ENCODE measurements at regions not wholly inside any gene's neighbourhood (a gene's known extent, or its start where the extent isn't known, plus 50 kb on each side); places are given as distances from the start of the nearest gene placed in this dataset.

DNA sequence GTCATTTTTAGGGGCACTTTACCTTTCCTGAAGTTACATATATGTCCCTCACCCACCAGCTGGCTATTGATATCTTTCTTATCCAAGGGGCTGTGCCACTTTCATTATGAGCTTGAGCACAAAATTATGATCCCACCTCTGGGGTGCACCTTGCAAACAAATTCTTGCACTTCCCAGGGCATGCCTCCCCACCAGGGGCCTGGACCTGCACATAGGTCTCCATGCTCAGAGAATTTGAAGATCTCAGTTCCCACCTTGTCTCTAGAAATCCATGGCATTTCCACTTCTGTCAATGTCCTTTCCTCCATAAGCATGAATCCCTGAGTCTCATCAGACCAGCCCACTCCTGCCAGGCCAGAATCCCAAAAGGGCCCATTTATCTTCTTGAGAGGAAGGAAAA lies 449.1 kb upstream of the REG3G start:
- no peak overlapping the region for H3K14ac ChIP-seq (ENCODE audit: insufficient read depth, low read length)
- no peak overlapping the region for H4K5ac ChIP-seq (ENCODE audit: insufficient read length, low read depth, low read length)
- Mint-ChIP-seq H3K27ac (no peak overlapping the region), H3K36me3 (ENCODE audit: insufficient read depth in 1 of 3, low read depth in 3 of 3) (no peaks in the 10 kb centered on the region), H3K9me3 (no peaks in the 10 kb centered on the region), H3K4me1 (peaks cover 5% of the 10 kb centered on the region in 2 experiments), H3K4me3 (no peak overlapping the region), H3K27me3 (ENCODE audit: low read depth) (no peaks in the 10 kb centered on the region)
- no peak overlapping the region for H3K4ac ChIP-seq (ENCODE audit: low read depth, low read length)
- H3K23ac ChIP-seq (ENCODE audit: insufficient read length, low read depth, low read length) = no peak overlapping the region
- H4K20me1 ChIP-seq (ENCODE audit: control insufficient read depth, insufficient read depth, insufficient read length) = no peaks in the 10 kb centered on the region
- no peak overlapping the region for H3K18ac ChIP-seq (ENCODE audit: insufficient read length, low read depth, low read length)
- no peaks in the 10 kb centered on the region for H3K27me3 ChIP-seq (ENCODE audit: insufficient read depth, low read length)
- H3K79me2 ChIP-seq (ENCODE audit: insufficient read depth, low read length) = no peaks in the 10 kb centered on the region
- no peak overlapping the region for H4K8ac ChIP-seq (replicated peaks; ENCODE audit: insufficient read length, low read depth, low read length)
- H2BK120ac ChIP-seq (ENCODE audit: low read depth, low read length, poor library complexity, severe bottlenecking) = no peak overlapping the region
- no peaks in the 10 kb centered on the region for H3K23me2 ChIP-seq (ENCODE audit: insufficient read length, low read depth, low read length, poor library complexity, severe bottlenecking)
- no peak overlapping the region for H2AFZ ChIP-seq (ENCODE audit: low read length)
- H3T11ph ChIP-seq (ENCODE audit: low read length) = no peak overlapping the region
- DNase-seq = no peak
- H3K4me1 ChIP-seq (ENCODE audit: insufficient read depth, low read length) = no peaks in the 10 kb centered on the region; the same call in 1 of the 2 replicates
- no peak overlapping the region for H3K56ac ChIP-seq (ENCODE audit: insufficient read length, low read depth, low read length)
- H4K91ac ChIP-seq (ENCODE audit: insufficient read length, low read depth, low read length) = no peak overlapping the region
- no peak overlapping the region for H2BK15ac ChIP-seq (ENCODE audit: low read depth, low read length)
- H3K9me3 ChIP-seq (ENCODE audit: control insufficient read depth, low read depth, low read length) = no peaks in the 10 kb centered on the region
- no peak overlapping the region for H3K4me2 ChIP-seq (ENCODE audit: insufficient read depth, insufficient read length, low read length)
- no peak overlapping the region for H3K9ac ChIP-seq (ENCODE audit: extremely low read depth, insufficient read length, low read length)
- H3K27ac ChIP-seq (ENCODE audit: insufficient read length, low read depth, low read length) = no peak overlapping the region
- no peak overlapping the region for H2BK5ac ChIP-seq (ENCODE audit: insufficient read length, low read length)
- no peaks in the 10 kb centered on the region for H3K79me1 ChIP-seq (ENCODE audit: insufficient read depth, low read depth, low read length, poor library complexity, severe bottlenecking)
- no peak overlapping the region for H2BK20ac ChIP-seq (ENCODE audit: low read depth, low read length, poor library complexity, severe bottlenecking)
- no peak overlapping the region for H2BK12ac ChIP-seq (ENCODE audit: insufficient read length, low read depth, low read length)
- TF ChIP-seq, protein P1, sequence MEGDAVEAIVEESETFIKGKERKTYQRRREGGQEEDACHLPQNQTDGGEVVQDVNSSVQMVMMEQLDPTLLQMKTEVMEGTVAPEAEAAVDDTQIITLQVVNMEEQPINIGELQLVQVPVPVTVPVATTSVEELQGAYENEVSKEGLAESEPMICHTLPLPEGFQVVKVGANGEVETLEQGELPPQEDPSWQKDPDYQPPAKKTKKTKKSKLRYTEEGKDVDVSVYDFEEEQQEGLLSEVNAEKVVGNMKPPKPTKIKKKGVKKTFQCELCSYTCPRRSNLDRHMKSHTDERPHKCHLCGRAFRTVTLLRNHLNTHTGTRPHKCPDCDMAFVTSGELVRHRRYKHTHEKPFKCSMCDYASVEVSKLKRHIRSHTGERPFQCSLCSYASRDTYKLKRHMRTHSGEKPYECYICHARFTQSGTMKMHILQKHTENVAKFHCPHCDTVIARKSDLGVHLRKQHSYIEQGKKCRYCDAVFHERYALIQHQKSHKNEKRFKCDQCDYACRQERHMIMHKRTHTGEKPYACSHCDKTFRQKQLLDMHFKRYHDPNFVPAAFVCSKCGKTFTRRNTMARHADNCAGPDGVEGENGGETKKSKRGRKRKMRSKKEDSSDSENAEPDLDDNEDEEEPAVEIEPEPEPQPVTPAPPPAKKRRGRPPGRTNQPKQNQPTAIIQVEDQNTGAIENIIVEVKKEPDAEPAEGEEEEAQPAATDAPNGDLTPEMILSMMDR (conservative IDR thresholded peaks at IDR 0.05) = no peak
- H2AK5ac ChIP-seq (ENCODE audit: insufficient read length, low read length) = no peak overlapping the region

Measured in H9 (cell line).